Osteoblast (primary cell): ENCODE measurements at regions not wholly inside any gene's neighbourhood (a gene's known extent, or its start where the extent isn't known, plus 50 kb on each side); places are given as distances from the start of the nearest gene placed in this dataset.

Experiments used
- DNase-seq: peaks from one replicate; pipeline ENCODE4 v3.0.0; 2011; ENCODE audit warnings: low spot score, mixed read lengths; ENCODE audit not compliant: insufficient read length; ENCODE audit errors: missing footprints
- H2AFZ ChIP-seq: 2 replicates; pipeline ENCODE4 v1.6.0; 2011; ENCODE audit warnings: mild to moderate bottlenecking, low read length
- H3K27ac ChIP-seq: 2 replicates; pipeline ENCODE4 v1.5.1; 2011; ENCODE audit warnings: mild to moderate bottlenecking, low read depth, low read length, moderate library complexity
- H3K27me3 ChIP-seq: 2 replicates; pipeline ENCODE4 v1.6.0; 2012; ENCODE audit warnings: mild to moderate bottlenecking, control low read depth, inconsistent platforms, low read length, moderate library complexity; ENCODE audit not compliant: insufficient read depth
- H3K36me3 ChIP-seq: 2 replicates; pipeline ENCODE4 v1.5.1; 2011; ENCODE audit warnings: mild to moderate bottlenecking, low read length, control low read depth, moderate library complexity; ENCODE audit not compliant: insufficient read depth
- H3K4me1 ChIP-seq: 2 replicates; pipeline ENCODE4 v1.5.1; 2011; ENCODE audit warnings: mild to moderate bottlenecking, low read length, control low read depth, moderate library complexity; ENCODE audit not compliant: insufficient read depth
- H3K4me2 ChIP-seq: 2 replicates; pipeline ENCODE4 v1.6.0; 2011; ENCODE audit warnings: mild to moderate bottlenecking, low read length; ENCODE audit not compliant: insufficient read depth
- H3K4me3 ChIP-seq: fragments of 200-600 bp; sonication (generic); 3 replicates; pipeline ENCODE4 v1.5.1; 2012; ENCODE audit warnings: mild to moderate bottlenecking, low read length, inconsistent platforms; ENCODE audit not compliant: insufficient read depth
- H3K79me2 ChIP-seq: 2 replicates; pipeline ENCODE4 v1.6.0; 2012; ENCODE audit warnings: mild to moderate bottlenecking, low read length, control low read depth, inconsistent platforms; ENCODE audit not compliant: insufficient read depth
- H3K9me3 ChIP-seq: 2 replicates; pipeline ENCODE4 v1.5.1; 2011; ENCODE audit warnings: low read depth, low read length, control low read depth
- H4K20me1 ChIP-seq: 2 replicates; pipeline ENCODE4 v1.6.0; 2012; ENCODE audit warnings: mild to moderate bottlenecking, low read length, control low read depth; ENCODE audit not compliant: insufficient read depth
- CTCF ChIP-seq: IDR thresholded peaks from 2 replicates; pipeline ENCODE4 v1.5.1; 2011; ENCODE audit warnings: mild to moderate bottlenecking, low read depth, low read length, moderate library complexity; ENCODE audit errors: extremely low read depth

DNA sequence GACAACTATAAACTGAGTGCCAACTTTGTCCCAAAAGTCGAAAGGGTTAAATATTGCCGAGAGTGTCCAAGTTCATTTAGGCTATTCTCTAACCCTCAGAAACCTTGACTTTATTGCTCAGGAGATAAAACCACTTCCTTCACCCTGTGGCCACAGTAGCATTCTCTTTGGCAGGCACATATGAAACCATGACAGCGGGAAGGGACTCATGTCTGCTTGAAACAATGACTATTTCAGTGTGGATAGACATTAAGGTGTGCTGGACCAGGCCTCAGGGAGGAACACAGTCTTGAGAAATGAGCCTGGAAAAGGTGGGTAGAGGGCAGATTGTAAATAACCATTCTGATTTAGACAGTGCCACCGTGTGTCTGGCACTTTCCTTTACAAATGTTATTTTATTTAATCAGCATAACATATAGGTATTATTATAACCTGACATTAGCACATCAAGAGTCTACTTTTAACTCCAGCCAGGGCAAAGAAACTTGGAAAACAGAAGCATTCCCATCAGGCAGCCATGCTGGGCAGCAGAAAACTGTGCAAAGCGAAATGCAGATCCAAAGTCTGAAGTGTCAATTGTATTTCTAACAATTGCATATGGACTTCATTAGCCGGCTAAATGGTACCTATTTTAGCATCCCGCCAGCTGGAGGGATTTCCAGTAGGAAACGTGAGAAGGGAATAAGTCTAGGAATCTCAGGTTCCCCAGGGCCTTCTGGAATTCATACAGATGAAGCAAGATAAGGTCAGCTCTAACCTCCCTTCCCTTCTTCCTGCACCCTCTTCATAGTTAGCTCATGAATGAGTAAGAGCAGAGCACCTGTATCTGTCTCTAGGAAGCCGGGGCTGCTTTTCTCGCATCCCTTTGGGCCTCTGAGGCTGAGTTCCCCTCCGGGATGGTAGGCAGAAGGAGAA is 212.8 kb upstream of the ELAC2 start:
- no peak overlapping the region for H2AFZ ChIP-seq
- no peaks in the 10 kb centered on the region for H3K36me3 ChIP-seq
- H3K9me3 ChIP-seq, result no peaks in the 10 kb centered on the region
- peak; percentile 11 for TF ChIP-seq CTCF
- H3K27ac ChIP-seq, result no peak overlapping the region
- H3K4me1 ChIP-seq, result no peaks in the 10 kb centered on the region
- H3K4me3 ChIP-seq, result no peak overlapping the region
- H3K79me2 ChIP-seq, result no peaks in the 10 kb centered on the region
- H3K4me2 ChIP-seq, result no peak overlapping the region
- no peaks in the 10 kb centered on the region for H4K20me1 ChIP-seq
- H3K27me3 ChIP-seq, result no peaks in the 10 kb centered on the region
- no peak for DNase-seq

DNA sequence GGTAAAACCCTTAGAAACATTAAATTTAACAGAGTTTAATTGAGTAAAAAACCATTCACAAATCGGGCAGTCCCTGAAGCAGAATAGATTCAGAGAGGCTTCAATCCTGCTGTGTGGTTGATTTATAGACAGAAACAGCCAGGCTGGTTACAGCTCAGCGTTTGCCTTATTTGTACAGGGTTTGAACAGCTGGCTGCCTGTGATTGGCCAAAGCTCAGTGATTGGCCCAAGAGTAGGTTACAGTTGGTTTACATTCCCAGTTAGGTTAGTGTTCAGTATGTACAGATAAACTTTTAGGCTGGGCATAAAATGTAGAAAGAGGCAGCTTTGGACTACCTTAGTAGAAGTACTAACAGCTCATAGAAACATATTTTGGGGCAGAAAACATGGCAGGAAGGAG is 210.4 kb upstream of the ELAC2 start:
- no peak overlapping the region for H3K27ac ChIP-seq
- H3K4me1 ChIP-seq, result no peaks in the 10 kb centered on the region
- H3K4me2 ChIP-seq, result no peak overlapping the region
- no peak for DNase-seq
- TF ChIP-seq CTCF, result no peak
- no peaks in the 10 kb centered on the region for H3K79me2 ChIP-seq
- H2AFZ ChIP-seq, result no peak overlapping the region
- H3K27me3 ChIP-seq, result no peaks in the 10 kb centered on the region
- H3K9me3 ChIP-seq, result no peaks in the 10 kb centered on the region
- H3K36me3 ChIP-seq, result no peaks in the 10 kb centered on the region
- H4K20me1 ChIP-seq, result no peaks in the 10 kb centered on the region
- no peak overlapping the region for H3K4me3 ChIP-seq

GRCh38 chr17:13222975-13223374 is 205.1 kb upstream of the ELAC2 start:
- H3K27ac ChIP-seq, result no peak overlapping the region
- H3K27me3 ChIP-seq, result no peaks in the 10 kb centered on the region
- no peak overlapping the region for H2AFZ ChIP-seq
- H4K20me1 ChIP-seq, result no peaks in the 10 kb centered on the region
- no peaks in the 10 kb centered on the region for H3K4me1 ChIP-seq
- H3K79me2 ChIP-seq, result no peaks in the 10 kb centered on the region
- H3K36me3 ChIP-seq, result no peaks in the 10 kb centered on the region
- no peaks in the 10 kb centered on the region for H3K9me3 ChIP-seq
- H3K4me2 ChIP-seq, result no peak overlapping the region
- H3K4me3 ChIP-seq, result no peak overlapping the region
- no peak for TF ChIP-seq CTCF
- DNase-seq, result no peak

- Histone ChIP-seq H2AFZ (no peak overlapping the region), H3K9me3 (no peaks in the 10 kb centered on the region), H3K4me1 (peaks cover 3% of the 10 kb centered on the region), H3K27me3 (peaks cover 4% of the 10 kb centered on the region), H3K4me2 (no peak overlapping the region), H3K36me3 (no peaks in the 10 kb centered on the region), H3K27ac (no peak overlapping the region), H3K79me2 (no peaks in the 10 kb centered on the region), H3K4me3 (no peak overlapping the region), H4K20me1 (no peaks in the 10 kb centered on the region)
- TF ChIP-seq CTCF, result no peak
- no peak for DNase-seq
These were observed 195.0 kb upstream of the ELAC2 start for GRCh38 chr17:13212860-13213259.
